Testis (tissue), 2 donors: ENCODE measurements at regions not wholly inside any gene's neighbourhood (a gene's known extent, or its start where the extent isn't known, plus 50 kb on each side); places are given as distances from the start of the nearest gene placed in this dataset.

ENCODE experiments used
- DNase-seq: peaks from one replicate; pipeline ENCODE4 v3.0.0-alpha.2; 2019
- H3K27ac ChIP-seq, 2 donors: fragments of 200-600 bp; sonication (generic); one replicate each; pipeline ENCODE4 v1.5.1; 2019
- H3K27me3 ChIP-seq: fragments of 200-600 bp; sonication (generic); one replicate; pipeline ENCODE4 v1.5.1; 2019
- H3K36me3 ChIP-seq: fragments of 200-600 bp; sonication (generic); one replicate; pipeline ENCODE4 v1.5.1; 2017; ENCODE audit warnings: low read depth; ENCODE audit errors: missing control alignments
- H3K4me1 ChIP-seq: fragments of 200-600 bp; sonication (generic); one replicate; pipeline ENCODE4 v1.5.1; 2019
- H3K4me3 ChIP-seq, 2 donors: fragments of 200-600 bp; sonication (generic); one replicate each; pipeline ENCODE4 v1.5.1; 2017 to 2019
- H3K9me3 ChIP-seq: fragments of 200-600 bp; sonication (generic); one replicate; pipeline ENCODE4 v1.5.1; 2017
- CTCF ChIP-seq, 3 experiments: fragments of 450-650 bp in 2 of 3; fragments of 200-600 bp in 1 of 3; sonication (generic) in 1 of 3; IDR thresholded peaks; one replicate each; pipeline ENCODE4 v1.5.1; 2016 to 2019; ENCODE audit warnings: antibody characterized with exemption in 3 of 3, mild to moderate bottlenecking in 2 of 3, moderate library complexity in 1 of 3
- POLR2A ChIP-seq: fragments of 450-650 bp; IDR thresholded peaks from one replicate; pipeline ENCODE4 v1.6.1; 2017; ENCODE audit warnings: antibody characterized with exemption, mild to moderate bottlenecking, moderate library complexity
- WGBS, 2 donors: methylation state at CpG; one replicate each; pipeline ENCODE4 v1.1.5; 2018; 5-methylcytosine and 5-hydroxymethylcytosine counted together
- intact Hi-C: fragments of 100-400 bp; cut with DNase I; formaldehyde crosslinking; loops from one replicate; pipeline ENCODE4 v1.15.1; 2023; ENCODE audit warnings: low total_unique reads

GRCh38 chr2:523698-524270 lies 153.4 kb downstream of the TMEM18 start:
- Histone ChIP-seq H3K27ac (no peak overlapping the region), H3K27me3 (no peaks in the 10 kb centered on the region), H3K4me1 (no peaks in the 10 kb centered on the region), H3K9me3 (no peaks in the 10 kb centered on the region), H3K4me3 (no peak overlapping the region), H3K36me3 (no peaks in the 10 kb centered on the region)
- TF ChIP-seq CTCF (IDR thresholded peaks at IDR 0.05) (no peak), POLR2A (no peak)
- DNase-seq = no peak
- WGBS, 2 donors = 77 to 79% methylated on average over 12 of the region's 12 CpGs
- intact Hi-C loops = no loop called here

GRCh38 chr2:522776-523175 lies 154.4 kb downstream of the TMEM18 start:
- no peak overlapping the region for H3K27ac ChIP-seq
- no peak overlapping the region for H3K4me3 ChIP-seq
- H3K9me3 ChIP-seq = no peaks in the 10 kb centered on the region
- no peak for DNase-seq
- WGBS, 2 donors = 90 to 92% methylated on average over 9 of the region's 9 CpGs
- H3K36me3 ChIP-seq = no peaks in the 10 kb centered on the region
- no peak for TF ChIP-seq POLR2A
- TF ChIP-seq CTCF (IDR thresholded peaks at IDR 0.05) = no peak
- intact Hi-C loops = no loop called here
- no peaks in the 10 kb centered on the region for H3K27me3 ChIP-seq
- H3K4me1 ChIP-seq = no peaks in the 10 kb centered on the region

DNA sequence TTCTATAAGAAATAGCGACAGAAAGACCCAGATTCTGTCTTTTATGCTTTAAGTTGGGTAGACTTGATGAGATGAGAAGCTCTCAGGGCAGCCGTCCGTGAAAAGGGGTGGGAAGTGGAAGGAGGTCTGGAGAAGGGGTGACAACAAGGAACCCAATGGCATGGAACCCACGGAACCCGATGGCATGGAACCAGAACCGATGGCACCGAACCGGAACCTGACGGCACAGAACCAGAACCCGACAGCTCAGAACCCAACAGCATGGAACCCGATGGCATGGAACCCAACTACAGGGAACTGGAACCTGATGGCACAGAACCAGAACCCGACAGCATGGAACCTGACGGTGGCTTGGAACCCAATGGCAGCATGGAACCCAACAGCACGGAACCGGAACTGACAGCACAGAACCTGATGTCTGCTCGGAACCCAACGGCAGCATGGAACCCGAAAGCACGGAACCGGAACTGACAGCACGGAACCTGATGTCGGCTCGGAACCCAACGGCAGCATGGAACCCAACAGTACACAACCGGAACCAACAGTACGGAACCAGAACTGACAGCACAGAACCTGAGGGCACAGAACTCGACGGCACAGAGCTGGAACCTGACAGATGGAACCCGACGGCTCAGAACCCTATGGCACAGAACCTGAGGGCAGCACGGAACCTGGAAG lies 155.2 kb downstream of the TMEM18 start:
- Histone ChIP-seq H3K4me3 (no peak overlapping the region), H3K9me3 (no peaks in the 10 kb centered on the region), H3K27ac (no peak overlapping the region), H3K27me3 (no peaks in the 10 kb centered on the region), H3K4me1 (no peaks in the 10 kb centered on the region), H3K36me3 (no peaks in the 10 kb centered on the region)
- TF ChIP-seq POLR2A (no peak), CTCF (IDR thresholded peaks at IDR 0.05) (no peak)
- intact Hi-C loops = no loop called here
- DNase-seq = no peak
- 91 to 94% methylated on average over 21 to 31 of the region's 31 CpGs for WGBS, 2 donors

DNA sequence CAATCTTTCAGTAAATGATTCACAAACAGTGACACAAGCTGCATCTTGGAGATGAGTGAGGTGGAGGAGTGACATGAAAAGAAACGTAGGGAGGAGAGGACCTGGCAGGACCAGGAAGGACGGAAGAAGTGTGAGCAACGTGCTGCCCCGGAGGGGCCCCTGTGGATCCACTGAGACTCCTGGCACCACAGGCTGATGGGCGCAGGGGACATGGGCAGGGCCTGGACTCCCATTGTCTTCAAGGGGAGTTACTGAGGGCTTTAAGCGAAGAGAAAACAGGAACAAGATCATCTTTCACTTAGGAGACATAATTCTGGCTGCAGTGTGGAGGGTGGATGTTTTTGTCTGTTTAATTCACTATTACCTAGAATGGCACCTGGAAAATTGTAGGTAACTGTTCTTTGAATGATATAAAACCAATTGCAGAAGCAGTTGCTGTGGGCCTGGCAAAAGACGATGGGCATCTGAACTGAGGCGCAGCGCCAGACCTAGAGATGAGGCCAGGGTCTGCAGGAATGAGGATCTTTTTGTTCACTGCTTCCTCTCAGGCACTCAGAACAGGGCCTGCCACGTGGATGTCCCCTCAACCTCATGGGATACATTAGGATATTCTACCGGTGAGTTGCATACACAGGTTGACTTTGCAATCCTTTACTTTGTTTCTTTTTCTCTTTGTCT lies 156.4 kb downstream of the TMEM18 start:
- WGBS, 2 donors = 83 to 88% methylated on average over 11 of the region's 11 CpGs
- Histone ChIP-seq H3K27me3 (no peaks in the 10 kb centered on the region), H3K4me1 (no peaks in the 10 kb centered on the region), H3K9me3 (no peaks in the 10 kb centered on the region), H3K4me3 (no peak overlapping the region), H3K27ac (no peak overlapping the region), H3K36me3 (no peaks in the 10 kb centered on the region)
- no peak for DNase-seq
- intact Hi-C loops = no loop called here
- TF ChIP-seq POLR2A (no peak), CTCF (IDR thresholded peaks at IDR 0.05) (no peak)
